Lower lobe of right lung (tissue), 2 donors: ENCODE measurements at regions not wholly inside any gene's neighbourhood (a gene's known extent, or its start where the extent isn't known, plus 50 kb on each side); places are given as distances from the start of the nearest gene placed in this dataset.

Experiments used
- ATAC-seq, 2 donors: fragments of 200-7000 bp; cut with Tn5 transposase; one replicate each; pipeline ENCODE4 v1.9.1; 2020 to 2022; ENCODE audit warnings: mild to moderate bottlenecking in 2 of 2, moderate library complexity in 2 of 2
- DNase-seq: peaks from one replicate; pipeline ENCODE4 v3.0.0-alpha.2; 2020
- H3K27ac ChIP-seq: fragments of 200-600 bp; one replicate; pipeline ENCODE4 v1.8.0; 2022
- H3K27me3 ChIP-seq: fragments of 200-600 bp; one replicate; pipeline ENCODE4 v1.8.0; 2022; ENCODE audit warnings: low read depth
- H3K36me3 ChIP-seq: fragments of 200-600 bp; one replicate; pipeline ENCODE4 v1.8.0; 2022; ENCODE audit warnings: mild to moderate bottlenecking
- H3K4me1 ChIP-seq: fragments of 200-600 bp; one replicate; pipeline ENCODE4 v1.8.0; 2022
- H3K4me3 ChIP-seq: fragments of 200-600 bp; one replicate; pipeline ENCODE4 v1.8.0; 2022; ENCODE audit warnings: mild to moderate bottlenecking
- H3K9me3 ChIP-seq: fragments of 200-600 bp; one replicate; pipeline ENCODE4 v1.8.0; 2022
- CTCF ChIP-seq: fragments of 200-600 bp; IDR thresholded peaks from one replicate; pipeline ENCODE4 v1.8.0; 2022; ENCODE audit warnings: antibody characterized with exemption, mild to moderate bottlenecking
- intact Hi-C: fragments of 100-400 bp; cut with DNase I; formaldehyde crosslinking; loops from one replicate; pipeline ENCODE4 v1.11.0; 2022
- donor health status: DM: no; HTN: yes; CAD: no; lungs with severe emphysema.

GRCh38 chr5:117568622-117569021, 994.0 kb upstream of the SEMA6A start:
- H3K27me3 ChIP-seq: no peaks in the 10 kb centered on the region
- H3K27ac ChIP-seq: no peak overlapping the region
- intact Hi-C loops: no loop called here
- no peak for ATAC-seq
- no peak for TF ChIP-seq CTCF
- H3K36me3 ChIP-seq: no peaks in the 10 kb centered on the region
- H3K4me3 ChIP-seq: no peak overlapping the region
- no peaks in the 10 kb centered on the region for H3K9me3 ChIP-seq
- DNase-seq: no peak
- H3K4me1 ChIP-seq: no peaks in the 10 kb centered on the region

DNA sequence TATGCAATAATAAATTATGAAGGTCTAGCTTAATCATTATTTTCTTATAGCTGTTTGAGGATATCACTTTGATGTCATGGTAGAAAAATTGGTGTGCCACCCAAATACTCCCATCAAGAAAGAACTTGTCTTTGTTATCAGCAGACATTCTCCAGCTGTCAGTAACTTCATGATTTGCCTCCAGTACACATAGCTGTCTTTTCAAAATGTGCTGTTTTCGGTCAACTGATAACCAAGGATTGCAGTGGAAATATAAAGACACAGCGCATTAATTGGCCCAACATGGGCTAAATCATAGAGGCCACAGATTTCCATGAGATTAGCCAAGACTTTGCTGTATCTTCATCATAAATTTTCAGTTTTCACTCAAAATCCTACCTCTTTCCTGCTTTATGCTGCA, 993.5 kb upstream of the SEMA6A start:
- Histone ChIP-seq H3K27me3 (no peaks in the 10 kb centered on the region), H3K4me1 (no peaks in the 10 kb centered on the region), H3K36me3 (no peaks in the 10 kb centered on the region), H3K9me3 (no peaks in the 10 kb centered on the region), H3K4me3 (no peak overlapping the region), H3K27ac (no peak overlapping the region)
- intact Hi-C loops: no loop called here
- no peak for TF ChIP-seq CTCF
- no peak for DNase-seq
- ATAC-seq: no peak

DNA sequence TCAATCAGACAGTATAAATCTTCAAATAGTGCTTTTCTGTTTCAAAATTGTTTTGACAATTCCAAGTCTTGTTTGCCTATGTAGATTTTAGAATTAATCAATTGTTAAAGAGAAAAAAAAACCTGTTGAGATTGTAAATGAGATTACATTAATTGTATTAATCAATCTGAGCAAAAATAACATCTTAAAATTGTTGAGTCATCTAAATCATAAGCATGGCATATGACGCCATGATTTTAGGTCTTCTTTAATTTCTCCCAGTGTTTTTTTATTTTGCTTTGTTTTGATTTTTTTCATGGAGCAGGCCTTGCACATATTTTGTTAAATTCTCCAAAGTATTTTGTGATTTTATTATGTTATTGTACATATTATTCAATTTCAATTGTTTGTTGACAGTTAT, 988.0 kb upstream of the SEMA6A start:
- Histone ChIP-seq H3K4me3 (no peak overlapping the region), H3K9me3 (no peaks in the 10 kb centered on the region), H3K27me3 (no peaks in the 10 kb centered on the region), H3K27ac (no peak overlapping the region), H3K36me3 (no peaks in the 10 kb centered on the region), H3K4me1 (no peaks in the 10 kb centered on the region)
- intact Hi-C loops: no loop called here
- ATAC-seq (no peak), DNase-seq (no peak)
- TF ChIP-seq CTCF: no peak

- ATAC-seq (no peak), DNase-seq (no peak)
- Histone ChIP-seq H3K36me3 (no peaks in the 10 kb centered on the region), H3K27ac (no peak overlapping the region), H3K9me3 (no peaks in the 10 kb centered on the region), H3K4me3 (no peak overlapping the region), H3K4me1 (no peaks in the 10 kb centered on the region), H3K27me3 (no peaks in the 10 kb centered on the region)
- intact Hi-C loops: no loop called here
- TF ChIP-seq CTCF: no peak
These were observed 986.9 kb upstream of the SEMA6A start for GRCh38 chr5:117561531-117561930.

DNA sequence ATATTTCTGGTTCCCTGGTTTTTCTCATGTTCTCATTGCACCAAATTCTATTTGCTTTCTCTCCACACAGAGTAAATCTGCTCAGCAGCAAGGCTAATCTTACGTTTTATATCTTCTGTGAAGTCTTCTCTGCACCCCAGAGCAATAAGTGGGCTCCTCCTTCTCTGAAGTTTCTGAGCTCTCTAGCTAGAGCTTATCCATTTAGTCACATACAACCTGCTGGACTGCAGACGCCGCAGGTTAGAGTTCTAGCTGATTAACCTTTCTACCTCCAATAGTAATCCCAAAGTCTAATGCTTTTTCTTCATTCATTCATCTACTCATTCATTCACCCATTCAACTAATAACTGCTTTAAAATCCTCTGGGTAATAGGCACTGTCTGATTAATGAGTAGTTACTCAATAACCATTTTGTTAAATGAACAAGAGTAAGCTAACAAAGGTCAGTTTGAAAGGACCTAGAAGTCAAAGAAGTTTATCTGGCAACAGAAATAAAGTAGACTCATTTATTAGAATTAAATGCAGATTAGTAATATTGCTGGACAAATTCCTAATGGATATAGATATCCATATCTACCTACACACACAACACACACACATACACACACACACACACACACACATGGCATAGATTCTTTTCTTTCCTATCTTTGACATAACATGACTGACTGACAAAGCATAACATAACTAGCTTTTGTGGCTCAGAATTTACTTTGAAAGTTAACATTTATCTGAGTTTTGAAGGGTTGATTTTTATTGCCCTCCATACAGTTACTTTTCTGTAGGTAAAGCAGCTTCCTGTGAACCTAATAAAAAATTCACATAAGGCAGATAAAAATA, 984.6 kb upstream of the SEMA6A start:
- H3K27ac ChIP-seq: no peak overlapping the region
- no peak for TF ChIP-seq CTCF

More for the DNA sequence above, 984.6 kb upstream of the SEMA6A start:
- no peaks in the 10 kb centered on the region for H3K36me3 ChIP-seq
- intact Hi-C loops: no loop called here
- H3K4me1 ChIP-seq: no peaks in the 10 kb centered on the region
- no peak for DNase-seq
- H3K4me3 ChIP-seq: no peak overlapping the region
- H3K9me3 ChIP-seq: no peaks in the 10 kb centered on the region
- no peaks in the 10 kb centered on the region for H3K27me3 ChIP-seq
- ATAC-seq: no peak
